ENCODE measurements at regions not wholly inside any gene's neighbourhood (a gene's known extent, or its start where the extent isn't known, plus 50 kb on each side); places are given as distances from the start of the nearest gene placed in this dataset.
A peak's percentile ranks its signal among the peaks of the same experiment; 100 is the strongest.

- CTCF ChIA-PET: interaction anchor here (0.7 to 1.0 kb wide), 3 partner anchors 9 to 419 kb away, joined by 3 to 4 read pairs (median 3); no protein-coding TSS in a partner anchor
- intact Hi-C loops (cut with micrococcal nuclease): no loop called here
- TF ChIP-seq CTCF (IDR thresholded peaks at IDR 0.05; ENCODE audit: unreplicated experiment): no peak
- POLR2A ChIA-PET: interaction anchor here (0.7 to 2.2 kb wide), 7 partner anchors 8 to 427 kb away, joined by 3 to 7 read pairs (median 4); no protein-coding TSS in a partner anchor
- BruUV-seq (replicated peaks): no TSS peak
- H3K9me3 Mint-ChIP-seq (ENCODE audit: unreplicated experiment): no peaks in the 10 kb centered on the region
- peaks cover 42% of the 10 kb centered on the region for H3K4me1 Mint-ChIP-seq (ENCODE audit: insufficient read depth, unreplicated experiment)
- H3K36me3 Mint-ChIP-seq (ENCODE audit: insufficient read depth, unreplicated experiment): no peaks in the 10 kb centered on the region
- no peaks in the 10 kb centered on the region for H3K27me3 Mint-ChIP-seq (ENCODE audit: insufficient read depth, unreplicated experiment)
- H3K27ac Mint-ChIP-seq (ENCODE audit: low read depth, unreplicated experiment): peak overlapping the region; percentile 27
- peak; percentile 84 for DNase-seq (ENCODE audit: unreplicated experiment)
- H3K4me3 Mint-ChIP-seq (ENCODE audit: unreplicated experiment): no peak overlapping the region
Observed at GRCh38 chr5:130528474-130528873, 624.2 kb downstream of the CHSY3 start.

- no peaks in the 10 kb centered on the region for H3K27me3 Mint-ChIP-seq (ENCODE audit: insufficient read depth, unreplicated experiment)
- ChIA-PET CTCF (interaction anchor here (1.0 kb wide), 1 partner anchor 10 kb away, joined by 3 read pairs; no protein-coding TSS in a partner anchor), POLR2A (interaction anchor here (0.6 to 1.1 kb wide), 2 partner anchors 11 to 627 kb away, joined by 3 to 4 read pairs; no protein-coding TSS in a partner anchor)
- peaks cover 42% of the 10 kb centered on the region for H3K4me1 Mint-ChIP-seq (ENCODE audit: insufficient read depth, unreplicated experiment)
- peak; percentile 61 for DNase-seq (ENCODE audit: unreplicated experiment)
- no peak for TF ChIP-seq CTCF (IDR thresholded peaks at IDR 0.05; ENCODE audit: unreplicated experiment)
- H3K36me3 Mint-ChIP-seq (ENCODE audit: insufficient read depth, unreplicated experiment): no peaks in the 10 kb centered on the region
- no peaks in the 10 kb centered on the region for H3K9me3 Mint-ChIP-seq (ENCODE audit: unreplicated experiment)
- no peak overlapping the region for H3K27ac Mint-ChIP-seq (ENCODE audit: low read depth, unreplicated experiment)
- no TSS peak for BruUV-seq (replicated peaks)
- H3K4me3 Mint-ChIP-seq (ENCODE audit: unreplicated experiment): no peak overlapping the region
- intact Hi-C loops (cut with micrococcal nuclease): no loop called here
Observed at GRCh38 chr5:130526708-130527107, 622.4 kb downstream of the CHSY3 start.

- Mint-ChIP-seq H3K9me3 (ENCODE audit: unreplicated experiment) (peaks cover 16% of the 10 kb centered on the region), H3K27ac (ENCODE audit: low read depth, unreplicated experiment) (no peak overlapping the region), H3K4me3 (ENCODE audit: unreplicated experiment) (no peak overlapping the region), H3K36me3 (ENCODE audit: insufficient read depth, unreplicated experiment) (no peaks in the 10 kb centered on the region), H3K27me3 (ENCODE audit: insufficient read depth, unreplicated experiment) (no peaks in the 10 kb centered on the region), H3K4me1 (ENCODE audit: insufficient read depth, unreplicated experiment) (peaks cover 10% of the 10 kb centered on the region)
- CTCF ChIA-PET: no interaction called here
- peak; percentile 57 for DNase-seq (ENCODE audit: unreplicated experiment)
- POLR2A ChIA-PET: interaction anchor here (0.6 to 2.4 kb wide), 3 partner anchors 9 to 51 kb away, joined by 3 to 7 read pairs (median 3); no protein-coding TSS in a partner anchor
- intact Hi-C loops (cut with micrococcal nuclease): no loop called here
- no peak for TF ChIP-seq CTCF (IDR thresholded peaks at IDR 0.05; ENCODE audit: unreplicated experiment)
- BruUV-seq (replicated peaks): no TSS peak
Observed at GRCh38 chr5:130520211-130520610, 615.9 kb downstream of the CHSY3 start.

- intact Hi-C loops (cut with micrococcal nuclease): no loop called here
- Mint-ChIP-seq H3K27ac (ENCODE audit: low read depth, unreplicated experiment) (peak overlapping the region; percentile 62), H3K4me3 (ENCODE audit: unreplicated experiment) (no peak overlapping the region), H3K27me3 (ENCODE audit: insufficient read depth, unreplicated experiment) (no peaks in the 10 kb centered on the region), H3K4me1 (ENCODE audit: insufficient read depth, unreplicated experiment) (peaks cover 19% of the 10 kb centered on the region), H3K36me3 (ENCODE audit: insufficient read depth, unreplicated experiment) (no peaks in the 10 kb centered on the region), H3K9me3 (ENCODE audit: unreplicated experiment) (peaks cover 16% of the 10 kb centered on the region)
- ChIA-PET POLR2A (interaction anchor here (0.7 to 1.4 kb wide), 2 partner anchors 12 to 14 kb away, joined by 4 to 7 read pairs; no protein-coding TSS in a partner anchor), CTCF (no interaction called here)
- TF ChIP-seq CTCF (IDR thresholded peaks at IDR 0.05; ENCODE audit: unreplicated experiment): no peak
- DNase-seq (ENCODE audit: unreplicated experiment): peak; percentile 72
- BruUV-seq (replicated peaks): no TSS peak
Observed at GRCh38 chr5:130514984-130515690, 610.9 kb downstream of the CHSY3 start.
